ENCODE measurements at regions not wholly inside any gene's neighbourhood (a gene's known extent, or its start where the extent isn't known, plus 50 kb on each side); places are given as distances from the start of the nearest gene placed in this dataset.

DNA sequence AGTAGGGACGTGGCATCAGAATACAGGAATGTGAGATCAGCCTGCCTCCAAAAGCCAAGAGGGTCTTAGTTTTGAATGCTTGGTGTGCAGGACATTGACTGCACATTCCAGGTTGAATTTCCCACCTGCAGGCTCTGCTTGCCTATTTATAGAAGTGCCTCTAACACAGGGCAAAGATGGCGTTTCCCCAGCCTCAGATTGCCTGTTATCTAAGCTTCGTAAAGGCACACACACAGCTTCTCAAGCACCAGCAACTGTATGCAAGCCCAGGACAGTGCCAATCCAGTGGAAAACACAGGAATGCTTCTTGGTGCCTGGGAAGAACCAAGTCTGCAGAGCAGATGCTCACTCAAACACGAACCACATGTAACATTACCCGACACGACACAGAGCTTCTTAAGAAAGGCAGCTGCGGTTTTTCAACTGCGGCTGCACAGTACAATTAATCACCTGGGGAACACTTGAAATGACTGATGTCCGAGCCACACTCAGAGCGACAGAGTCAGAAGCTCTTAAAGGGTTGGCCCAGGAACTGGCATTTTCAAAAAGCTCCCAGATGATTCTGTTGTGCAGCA lies 90.0 kb upstream of the ANKRD34C start:
- intact Hi-C loops (cut with DNase I), result no loop called here
- ATAC-seq (no peak), DNase-seq (ENCODE audit: missing footprints) (no peak)

DNA sequence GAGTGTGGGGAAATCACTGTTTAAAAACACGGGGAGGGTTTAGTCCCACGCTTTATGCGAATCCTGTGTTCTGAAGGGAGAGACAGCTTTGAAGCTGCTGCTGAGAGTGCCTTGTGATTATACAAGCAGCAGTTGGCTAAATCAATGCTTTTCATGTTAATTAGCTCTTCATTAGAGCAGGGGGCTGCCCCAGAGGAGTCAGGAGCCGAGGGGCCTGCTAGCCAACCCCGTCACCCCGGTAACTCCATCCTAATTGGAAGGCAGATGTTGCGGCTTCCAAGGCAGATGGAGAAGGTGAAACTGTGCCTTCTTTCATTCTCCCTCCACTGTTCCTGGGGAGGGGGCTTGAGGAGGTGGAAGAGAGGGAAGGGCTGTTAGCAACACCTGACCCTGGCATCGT lies 92.4 kb upstream of the ANKRD34C start:
- intact Hi-C loops (cut with DNase I), result no loop called here
- ATAC-seq, result no peak
- no peak for DNase-seq (ENCODE audit: missing footprints)

DNA sequence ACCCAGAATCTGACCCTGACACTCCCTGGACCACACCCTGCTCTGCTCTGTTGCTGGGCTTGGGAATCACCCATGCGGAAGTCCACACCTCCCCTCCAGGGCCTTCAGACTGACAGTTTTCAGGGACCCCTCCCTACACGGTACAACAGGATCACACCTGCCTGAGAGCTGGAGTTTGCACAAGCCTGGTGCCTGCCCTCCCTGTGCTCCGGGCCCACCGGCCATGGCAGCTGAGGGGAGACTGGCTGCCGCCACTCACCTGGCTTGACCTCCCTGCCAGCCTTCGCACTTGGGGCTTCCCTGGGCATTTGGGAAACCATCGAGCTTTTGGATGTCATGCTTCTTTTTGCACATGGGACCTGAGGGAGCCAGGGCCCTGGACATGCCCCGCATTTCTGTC lies 95.9 kb upstream of the ANKRD34C start:
- ATAC-seq (no peak), DNase-seq (ENCODE audit: missing footprints) (no peak)
- intact Hi-C loops (cut with DNase I), result loop anchor here (10.0 kb wide), 1 partner anchor 58 kb away; no protein-coding TSS in a partner anchor

DNA sequence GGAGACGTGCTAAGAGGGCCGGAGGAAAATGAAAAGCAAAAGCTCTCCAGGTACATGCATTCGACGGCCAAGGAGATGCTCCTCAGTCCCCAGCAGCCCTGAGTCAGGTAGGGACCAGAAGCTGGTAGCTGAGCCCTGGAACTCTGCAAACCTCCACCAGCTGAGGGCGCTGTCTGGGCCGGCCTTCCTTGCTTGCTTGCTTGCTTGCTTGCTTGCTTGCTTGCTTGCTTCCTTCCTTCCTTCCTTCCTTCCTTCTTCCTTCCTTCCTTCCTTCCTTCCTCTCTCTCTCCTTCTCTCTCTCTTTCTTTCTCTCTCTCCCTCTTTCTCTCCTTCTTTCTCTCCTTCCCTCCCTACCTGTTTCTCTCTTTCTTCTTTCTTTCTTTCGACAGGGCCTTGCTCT lies 94.6 kb upstream of the RASGRF1 start:
- intact Hi-C loops (cut with DNase I), result loop anchor here (2.0 to 10.0 kb wide), 2 partner anchors 60 to 270 kb away; no protein-coding TSS in a partner anchor
- ATAC-seq (no peak), DNase-seq (ENCODE audit: missing footprints) (no peak)

DNA sequence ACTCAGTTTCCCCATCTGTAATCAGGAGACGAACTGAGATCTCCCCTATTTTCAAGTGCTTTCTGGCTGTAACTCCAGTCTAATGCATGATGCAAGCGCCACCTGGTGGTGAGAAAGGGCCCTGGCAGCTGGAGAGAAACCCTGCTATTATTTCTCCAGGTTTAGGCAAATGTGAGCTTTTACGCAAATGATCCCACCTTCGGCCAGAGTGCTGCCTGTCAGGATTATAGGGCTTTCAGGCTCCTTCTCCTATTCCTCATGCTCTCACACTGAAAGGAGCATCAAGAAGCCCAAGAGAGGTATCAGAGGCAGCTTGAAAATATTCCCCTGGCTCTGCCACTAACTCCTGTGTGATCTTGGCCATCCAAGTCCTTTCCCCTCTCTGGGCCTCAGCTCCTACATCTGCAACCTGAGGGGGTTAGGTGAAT lies 93.9 kb upstream of the RASGRF1 start:
- no peak for ATAC-seq
- peak; percentile 75 for DNase-seq (ENCODE audit: missing footprints)
- intact Hi-C loops (cut with DNase I), result loop anchor here (1.0 to 10.0 kb wide), 3 partner anchors 60 to 270 kb away; no protein-coding TSS in a partner anchor

DNA sequence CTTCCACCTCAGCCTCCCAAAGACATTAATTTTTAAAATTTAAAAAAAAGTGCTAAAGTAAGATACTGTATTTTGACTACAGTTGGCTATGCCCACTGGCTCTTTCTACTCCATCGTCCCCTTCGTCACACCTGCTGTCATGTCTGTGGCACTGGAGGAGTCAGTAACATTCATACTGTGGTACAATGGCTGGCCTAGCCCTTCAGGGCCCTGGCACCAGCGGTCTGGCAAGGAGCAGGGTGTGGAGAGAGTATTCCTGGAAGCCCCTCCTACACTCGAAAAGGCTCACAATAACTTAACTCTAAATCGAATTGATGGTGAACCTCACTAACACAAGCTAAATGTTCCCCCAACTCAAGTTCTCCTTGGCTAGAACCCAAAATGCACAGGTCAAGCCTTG lies 89.7 kb upstream of the RASGRF1 start:
- intact Hi-C loops (cut with DNase I), result loop anchor here (10.0 kb wide), 1 partner anchor 64 kb away; no protein-coding TSS in a partner anchor
- DNase-seq (ENCODE audit: missing footprints), result no peak

DNA sequence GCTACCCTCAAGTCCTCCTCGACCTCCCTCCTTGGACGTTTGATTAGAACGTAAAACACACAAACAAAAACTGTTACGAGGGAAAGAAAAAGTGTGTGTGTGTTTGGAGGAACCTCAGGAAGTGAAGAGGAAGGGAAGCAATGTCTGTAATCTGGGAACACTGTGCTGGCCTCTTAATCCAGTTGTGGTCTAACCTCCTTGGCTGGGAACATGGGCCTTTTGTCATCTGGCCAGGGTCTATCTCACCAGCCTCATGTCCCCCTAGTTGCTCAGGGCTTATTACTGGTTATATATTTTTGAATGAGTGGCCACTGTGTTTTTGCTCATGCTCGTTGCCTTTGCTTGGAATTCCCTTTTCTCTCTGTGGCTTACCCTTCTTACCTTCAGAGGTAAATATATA lies 89.0 kb upstream of the RASGRF1 start:
- DNase-seq (ENCODE audit: missing footprints) (no peak), ATAC-seq (no peak)
- intact Hi-C loops (cut with DNase I), result no loop called here

More for the DNA sequence above, 89.7 kb upstream of the RASGRF1 start:
- no peak for ATAC-seq

DNA sequence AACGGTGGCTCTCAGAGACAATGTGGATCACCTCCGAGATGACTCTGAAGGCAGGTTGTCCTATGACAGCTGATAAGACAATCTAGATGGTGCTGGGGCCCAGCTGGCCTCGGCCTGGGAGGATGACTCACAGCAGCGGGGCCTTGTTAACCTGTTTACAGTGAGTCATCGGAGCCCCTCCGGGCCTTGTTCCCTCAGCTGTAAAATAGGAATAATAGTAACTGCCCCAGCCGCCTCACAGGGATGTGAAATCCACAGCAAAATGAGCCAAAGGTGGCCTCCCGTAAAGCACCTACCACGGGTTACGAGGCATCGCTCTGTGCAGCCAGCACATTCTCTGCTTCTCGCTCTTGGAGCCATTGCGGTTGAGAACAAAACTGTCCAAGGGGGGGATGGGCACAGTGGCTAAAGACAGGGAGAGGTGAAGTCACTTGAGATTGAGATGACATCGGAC lies 88.6 kb upstream of the RASGRF1 start:
- intact Hi-C loops (cut with DNase I), result no loop called here
- ATAC-seq, result no peak
- no peak for DNase-seq (ENCODE audit: missing footprints)

DNA sequence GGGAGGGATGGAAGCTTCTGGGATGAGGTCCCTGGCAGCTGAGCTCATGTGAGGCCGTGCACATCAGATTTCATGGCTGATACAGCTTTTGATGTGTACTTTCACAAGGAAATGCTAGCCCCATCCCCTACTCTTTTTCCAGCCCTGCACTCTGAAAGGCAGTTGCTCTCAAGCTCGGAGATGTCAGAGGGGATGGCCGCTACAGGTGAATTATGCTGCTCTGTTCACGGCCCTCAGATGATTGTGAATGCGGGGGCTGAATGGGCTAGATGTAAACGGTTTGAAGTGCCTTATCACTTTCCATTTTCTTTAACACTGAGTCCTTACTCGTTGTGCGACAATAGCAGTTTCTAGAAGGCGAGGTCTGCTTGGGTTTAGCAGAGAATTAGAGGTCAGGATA lies 88.0 kb upstream of the RASGRF1 start:
- intact Hi-C loops (cut with DNase I), result no loop called here
- DNase-seq (ENCODE audit: missing footprints) (no peak), ATAC-seq (no peak)

DNA sequence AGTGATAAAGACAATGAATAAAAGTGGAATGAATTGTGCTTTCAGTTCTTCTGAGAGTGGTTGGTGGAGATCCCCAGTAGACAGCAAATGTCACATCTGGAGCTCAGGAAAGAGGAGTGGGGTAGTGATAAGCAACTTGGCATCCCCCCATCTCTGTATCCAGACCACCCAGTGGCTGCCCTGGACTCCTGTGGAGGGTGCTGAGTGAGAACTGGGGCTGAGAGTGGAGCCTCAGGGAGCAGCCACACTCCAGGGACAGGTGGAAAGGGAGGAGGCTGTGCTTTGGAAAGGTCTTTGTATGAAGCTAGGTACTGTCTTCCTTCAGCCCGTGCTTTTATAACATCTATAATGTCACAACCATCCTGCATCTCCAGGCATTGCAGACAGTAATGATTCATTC lies 85.6 kb upstream of the RASGRF1 start:
- intact Hi-C loops (cut with DNase I), result no loop called here
- DNase-seq (ENCODE audit: missing footprints) (no peak), ATAC-seq (no peak)

DNA sequence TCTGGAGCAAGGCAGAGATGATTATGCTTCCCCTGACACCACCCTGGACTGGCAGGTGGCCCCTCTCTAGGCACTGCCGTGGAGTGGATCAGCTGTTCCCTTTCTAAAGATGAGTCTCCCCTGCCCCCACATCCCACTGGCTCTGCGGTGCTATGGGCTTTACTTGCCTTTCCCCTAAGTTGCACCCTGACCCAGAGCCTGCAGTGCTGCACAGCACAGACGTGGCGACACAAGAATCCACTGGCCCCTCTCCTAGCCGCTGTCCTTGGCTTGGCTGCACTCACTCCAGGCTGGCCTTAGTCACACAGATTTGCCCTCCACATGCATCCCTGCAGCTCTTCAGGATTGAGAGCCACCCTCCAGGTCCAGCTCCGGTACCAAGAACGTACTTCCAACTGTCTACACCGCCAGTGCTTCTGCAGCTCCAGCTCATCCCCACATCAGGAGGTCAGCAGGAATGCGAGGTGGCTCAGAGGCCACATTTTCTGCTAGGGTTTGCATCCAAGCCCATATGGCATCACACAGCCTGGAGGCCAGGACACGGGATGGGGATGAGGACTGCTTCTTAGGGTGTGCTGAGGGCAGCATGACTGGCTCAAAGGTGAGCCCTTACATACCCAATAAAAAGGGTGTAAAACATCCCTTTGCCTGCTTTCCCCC lies 82.4 kb upstream of the RASGRF1 start:
- peak; percentile 27 for ATAC-seq
- no peak for DNase-seq (ENCODE audit: missing footprints)
- intact Hi-C loops (cut with DNase I), result no loop called here

DNA sequence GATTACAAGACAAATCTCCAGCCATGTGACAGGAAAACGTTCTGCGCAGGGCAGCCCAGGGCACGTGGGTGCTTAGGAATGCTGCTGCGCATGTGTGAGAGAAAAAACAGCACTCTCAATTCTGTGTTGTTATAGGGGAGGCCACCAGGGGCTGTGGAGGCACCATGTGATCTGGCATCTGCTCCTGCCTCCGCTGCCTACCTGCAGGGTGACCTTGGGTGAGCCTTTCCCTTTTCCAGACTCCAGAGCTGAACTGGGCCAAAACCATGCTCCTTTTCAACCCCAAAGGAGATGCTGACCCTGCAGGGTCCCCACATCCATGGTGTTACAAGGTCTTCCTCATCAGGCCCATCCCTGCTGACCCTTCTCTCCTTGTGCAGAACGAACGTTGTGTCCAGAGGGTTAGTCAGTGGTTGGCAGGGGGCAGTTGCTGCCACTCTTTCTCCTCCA lies 81.5 kb upstream of the RASGRF1 start:
- intact Hi-C loops (cut with DNase I), result no loop called here
- no peak for ATAC-seq
- DNase-seq (ENCODE audit: missing footprints), result no peak

DNA sequence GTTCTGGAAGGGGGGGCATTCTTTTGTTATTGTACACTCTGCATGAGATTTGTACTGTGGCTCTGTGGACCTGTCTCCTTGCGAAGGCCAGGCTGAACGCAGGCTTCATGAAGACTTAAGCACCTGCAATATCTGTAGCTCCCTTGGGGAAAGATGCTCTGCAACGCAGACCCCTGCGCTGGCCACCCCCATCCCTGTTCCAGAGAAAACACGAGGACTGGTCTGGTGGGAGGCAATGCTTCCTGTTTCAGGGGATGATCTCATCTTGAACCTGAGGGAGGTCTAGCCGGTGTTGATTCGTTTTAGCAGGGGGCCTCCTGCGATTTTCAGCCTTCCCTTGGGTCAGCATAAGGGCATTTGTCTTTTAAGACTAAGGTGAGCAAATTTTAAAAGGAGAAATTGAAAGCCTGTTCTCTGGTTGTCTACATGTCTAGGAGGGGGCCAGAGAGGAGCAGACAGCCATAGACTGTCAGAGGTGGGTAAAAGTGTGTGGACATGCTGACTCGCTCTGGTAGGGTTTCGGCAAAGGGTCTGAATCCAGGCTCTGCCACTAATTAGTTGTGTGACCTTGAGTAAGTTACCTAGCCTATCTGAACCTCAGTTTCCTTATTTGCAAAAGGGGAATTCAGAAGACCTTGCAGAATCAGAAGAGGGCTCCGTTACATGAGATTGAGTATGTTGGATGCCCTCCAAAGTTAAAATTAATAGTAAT lies 80.9 kb upstream of the RASGRF1 start:
- DNase-seq (ENCODE audit: missing footprints) (no peak), ATAC-seq (no peak)
- intact Hi-C loops (cut with DNase I), result no loop called here

DNA sequence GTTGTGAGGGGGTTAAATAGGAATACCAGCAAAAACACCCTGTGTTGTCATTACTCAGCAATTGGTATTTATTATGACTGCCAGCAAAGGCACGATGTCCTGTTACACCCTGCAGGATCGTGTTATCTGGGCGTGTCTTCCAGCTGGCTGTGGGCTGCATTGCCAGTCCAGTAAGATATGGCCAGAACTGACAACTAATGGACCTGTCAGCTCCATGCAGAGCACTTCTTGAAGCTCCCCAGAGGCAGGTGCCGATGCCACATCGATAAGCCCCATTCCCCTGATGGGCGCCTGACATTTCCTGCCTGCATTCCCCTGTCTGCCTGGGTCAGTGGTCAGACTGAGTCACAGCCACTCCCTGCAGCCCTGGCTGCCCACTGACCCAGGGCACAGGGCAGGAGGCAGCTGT lies 79.7 kb upstream of the RASGRF1 start:
- no peak for DNase-seq (ENCODE audit: missing footprints)
- peak; percentile 81 for ATAC-seq
- intact Hi-C loops (cut with DNase I), result no loop called here

DNA sequence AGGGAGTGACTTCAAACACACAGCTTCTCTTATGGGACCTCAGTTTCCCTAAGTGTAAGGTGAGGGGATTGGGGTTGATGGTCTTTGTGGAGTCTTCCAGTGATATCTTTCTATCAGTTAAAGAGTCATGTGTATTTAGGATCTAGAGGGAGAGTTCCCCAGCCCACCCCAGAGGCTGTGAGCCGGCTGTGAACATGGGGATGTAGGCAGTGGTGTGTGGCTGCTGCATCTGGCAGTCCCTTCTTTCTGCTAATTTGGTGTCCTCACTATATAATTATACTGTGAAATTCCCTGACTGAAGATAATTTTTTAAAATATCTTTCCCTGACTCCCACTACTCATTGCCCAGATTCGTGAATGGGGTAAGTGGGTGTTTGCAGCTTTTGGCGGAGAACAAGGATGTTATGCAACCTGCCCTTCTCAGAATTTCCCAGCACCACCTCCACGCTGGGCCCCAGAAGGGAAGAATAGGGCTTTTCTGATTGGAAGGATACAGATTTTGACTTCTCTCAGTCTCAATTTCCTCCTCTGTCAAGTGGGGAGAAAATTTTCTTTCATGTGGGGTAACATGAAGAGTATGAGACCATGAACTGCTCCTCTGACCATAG lies 79.0 kb upstream of the RASGRF1 start:
- ATAC-seq (peak; percentile 37), DNase-seq (ENCODE audit: missing footprints) (no peak)
- intact Hi-C loops (cut with DNase I), result no loop called here

DNA sequence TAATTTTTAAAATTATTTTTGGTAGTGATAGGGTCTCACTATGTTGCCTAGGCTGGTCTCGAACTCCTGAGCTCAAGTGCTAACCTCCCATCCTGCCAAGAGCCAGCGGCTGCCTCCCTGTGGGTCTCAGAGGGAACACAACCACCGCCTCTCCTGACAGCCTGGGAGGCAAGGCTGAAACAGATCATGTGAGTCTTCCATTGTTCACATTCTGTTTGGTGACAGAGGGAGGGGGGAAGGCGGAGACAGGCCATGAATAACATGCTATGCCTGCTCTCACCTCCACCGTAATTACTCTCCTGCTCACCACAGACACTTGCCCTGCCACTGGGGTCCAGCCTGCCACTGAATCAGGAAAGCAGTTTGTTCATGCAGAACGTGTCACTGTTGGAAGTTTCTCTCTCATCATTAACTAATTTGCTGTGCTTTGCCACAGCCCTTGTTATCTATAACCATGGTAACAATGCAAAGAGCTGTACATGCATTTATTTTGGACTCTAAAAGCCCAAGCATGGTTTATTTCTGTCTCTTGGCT lies 78.4 kb upstream of the RASGRF1 start:
- DNase-seq (ENCODE audit: missing footprints) (no peak), ATAC-seq (peak; percentile 70)
- intact Hi-C loops (cut with DNase I), result no loop called here

DNA sequence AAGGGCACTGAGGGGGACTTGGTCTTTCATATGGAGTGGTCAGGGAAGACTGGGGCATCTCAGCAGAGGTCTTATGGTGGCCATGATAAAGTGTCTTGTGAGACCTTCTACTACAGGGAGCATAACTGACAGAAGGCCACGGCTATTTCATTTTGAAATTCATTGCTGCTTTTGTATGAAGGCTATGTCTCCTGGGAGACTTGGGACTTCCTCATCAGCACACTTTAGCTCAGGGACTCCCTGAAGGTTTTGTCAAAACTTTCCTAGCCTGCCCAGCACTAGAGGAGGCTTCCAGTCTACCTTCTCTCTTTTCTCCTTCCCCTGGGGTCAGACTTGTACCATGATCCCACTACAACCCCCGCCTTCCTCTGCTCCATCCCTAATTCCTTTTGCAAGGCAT lies 77.2 kb upstream of the RASGRF1 start:
- intact Hi-C loops (cut with DNase I), result no loop called here
- ATAC-seq, result no peak
- no peak for DNase-seq (ENCODE audit: missing footprints)

DNA sequence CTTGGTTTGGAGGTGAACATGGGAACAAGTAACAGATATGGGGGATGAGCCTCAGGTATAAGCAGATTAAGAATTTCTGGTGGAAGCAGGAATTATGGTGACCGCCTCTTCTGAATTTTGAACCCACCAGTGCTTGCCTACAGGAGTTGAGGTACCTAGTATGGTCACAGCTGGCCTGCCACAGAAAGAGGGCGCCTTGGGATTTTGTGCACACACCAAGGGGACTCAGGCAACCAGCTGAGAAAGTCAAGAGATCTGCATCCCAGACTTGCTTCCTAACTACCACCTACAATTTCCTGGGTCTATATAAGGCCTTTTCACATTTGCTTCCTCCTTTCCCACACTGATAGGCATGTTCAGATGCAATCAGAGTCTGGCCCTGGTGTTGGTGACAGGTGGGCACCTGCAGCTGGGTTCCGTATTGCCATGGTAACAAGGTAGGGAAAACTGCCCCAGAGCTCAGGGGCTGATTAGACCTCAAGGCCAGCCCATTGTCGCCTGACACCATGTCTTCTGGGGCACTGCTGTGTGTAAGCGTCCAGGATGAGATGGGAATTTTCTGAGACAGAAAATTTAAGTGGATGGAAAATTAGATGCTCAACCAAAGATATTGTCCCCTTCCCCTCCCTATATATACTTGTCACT lies 75.9 kb upstream of the RASGRF1 start:
- intact Hi-C loops (cut with DNase I), result no loop called here
- no peak for DNase-seq (ENCODE audit: missing footprints)
- ATAC-seq, result no peak

DNA sequence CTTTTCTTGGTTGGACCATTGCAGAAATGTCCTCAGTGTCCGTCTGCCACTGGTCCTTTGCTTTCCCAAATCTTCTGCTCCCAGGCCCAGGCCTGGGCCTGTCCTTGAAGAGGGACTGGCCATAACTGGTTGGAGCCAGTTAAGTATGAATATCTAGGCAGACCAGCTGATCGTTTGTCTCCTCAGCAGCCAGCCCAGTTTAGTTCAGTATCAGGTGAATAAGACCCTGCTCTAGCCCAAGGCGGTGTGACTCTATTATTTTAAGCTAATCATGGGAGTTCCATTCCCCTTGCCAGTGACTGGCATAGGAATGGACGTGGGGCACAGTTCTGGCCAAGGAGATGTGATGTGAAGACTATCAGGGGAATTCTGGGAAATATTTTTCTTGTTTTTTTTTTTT lies 73.9 kb upstream of the RASGRF1 start:
- DNase-seq (ENCODE audit: missing footprints) (no peak), ATAC-seq (no peak)
- intact Hi-C loops (cut with DNase I), result no loop called here

Data from Right ventricle myocardium inferior (tissue), 1 donor.